ENCODE measurements at regions not wholly inside any gene's neighbourhood (a gene's known extent, or its start where the extent isn't known, plus 50 kb on each side); places are given as distances from the start of the nearest gene placed in this dataset.

- no peak for DNase-seq
These were observed 894.0 kb upstream of the FRG1 start for GRCh38 chr4:189046642-189047041.

GRCh38 chr4:189048119-189048518, 892.6 kb upstream of the FRG1 start:
- no peak for DNase-seq

- DNase-seq: no peak
These were observed 891.0 kb upstream of the FRG1 start for GRCh38 chr4:189049682-189050081.

DNA sequence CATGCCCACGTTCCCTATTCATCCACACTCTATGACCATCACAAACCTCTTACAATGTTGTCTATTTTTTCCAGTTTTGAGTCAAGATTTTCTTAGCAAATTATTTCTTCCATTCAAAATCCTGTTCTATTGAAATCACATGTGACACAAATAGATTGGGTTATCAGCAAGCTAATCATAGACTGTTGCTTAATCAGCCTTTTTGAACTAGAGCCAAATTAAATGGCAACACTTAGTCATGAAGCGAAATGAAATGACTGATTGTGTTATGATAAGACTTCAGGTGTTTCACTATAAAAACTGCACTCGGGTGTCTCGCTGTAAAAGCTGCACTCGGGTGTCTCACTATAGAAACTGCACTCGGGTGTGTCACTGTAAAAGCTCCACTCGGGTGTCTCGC, 890.0 kb upstream of the FRG1 start:
- no peak for DNase-seq

GRCh38 chr4:189053621-189054020, 887.1 kb upstream of the FRG1 start:
- no peak for DNase-seq

- DNase-seq: peak; percentile 10
These were observed 880.6 kb upstream of the FRG1 start for GRCh38 chr4:189060104-189060503.

- DNase-seq: no peak
These were observed 878.4 kb upstream of the FRG1 start for GRCh38 chr4:189062047-189062820.

- no peak for DNase-seq
These were observed 870.9 kb upstream of the FRG1 start for GRCh38 chr4:189069772-189070171.

GRCh38 chr4:189071241-189071640, 869.4 kb upstream of the FRG1 start:
- DNase-seq: no peak

DNA sequence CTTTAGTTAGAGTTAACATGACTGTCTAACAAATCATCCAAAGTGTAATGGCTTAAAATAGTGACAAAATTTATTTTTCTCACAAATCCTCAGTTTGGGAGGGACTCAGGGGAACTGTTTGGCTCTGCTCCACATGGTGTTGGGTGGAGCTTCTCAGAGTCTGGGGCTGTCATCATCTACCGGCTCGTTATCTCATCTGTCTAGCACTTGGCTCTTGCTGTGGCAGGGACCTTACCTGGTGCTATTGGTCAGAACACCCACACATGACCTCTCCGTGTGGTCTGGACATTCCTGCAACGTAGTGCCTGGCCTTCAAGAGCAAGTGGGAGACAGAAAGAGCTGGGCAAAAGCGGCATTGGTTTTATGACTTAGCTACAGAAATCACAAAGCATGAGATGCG, 866.9 kb upstream of the FRG1 start:
- no peak for DNase-seq

- no peak for DNase-seq
These were observed 858.8 kb upstream of the FRG1 start for GRCh38 chr4:189081826-189082225.

DNA sequence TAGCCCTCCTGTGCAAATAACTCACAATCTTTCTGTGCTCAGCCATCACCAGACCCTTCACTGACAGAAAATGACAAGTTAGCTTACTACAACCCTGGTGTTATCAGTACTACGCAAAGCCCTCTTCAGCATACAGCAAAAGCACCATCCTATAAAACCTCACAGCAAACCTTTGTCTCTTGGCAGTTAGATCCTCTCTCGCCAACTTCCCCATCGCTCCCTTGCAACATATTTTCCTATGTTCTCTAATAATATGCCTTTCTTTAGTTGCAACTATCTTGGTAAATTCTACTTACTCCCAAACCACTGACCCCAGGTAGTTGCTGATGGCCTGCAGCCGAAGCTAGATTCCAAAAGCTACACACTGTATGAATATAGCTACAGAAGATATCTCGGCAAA, 856.9 kb upstream of the FRG1 start:
- no peak for DNase-seq

DNA sequence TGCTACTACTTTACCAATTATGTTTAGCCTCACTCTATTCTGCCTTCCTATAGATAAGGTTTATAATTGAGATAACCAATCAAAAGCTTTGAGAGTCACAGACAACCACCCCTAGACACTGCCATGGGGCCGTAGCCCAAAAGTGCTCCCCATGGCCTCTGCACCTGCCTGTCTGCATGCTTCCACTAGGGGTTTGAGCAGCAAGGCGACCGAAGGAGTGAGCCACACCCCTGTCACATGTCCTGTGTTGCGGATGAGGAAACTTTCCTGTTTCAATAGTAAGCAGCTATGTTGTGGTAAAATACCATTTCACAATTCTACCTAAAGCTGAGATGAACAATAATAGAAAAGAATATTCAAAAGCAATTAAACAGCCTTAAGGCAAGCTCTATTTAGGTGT, 856.0 kb upstream of the FRG1 start:
- no peak for DNase-seq

GRCh38 chr4:189087971-189088370, 852.7 kb upstream of the FRG1 start:
- no peak for DNase-seq

GRCh38 chr4:189088780-189089179, 851.9 kb upstream of the FRG1 start:
- no peak for DNase-seq

DNA sequence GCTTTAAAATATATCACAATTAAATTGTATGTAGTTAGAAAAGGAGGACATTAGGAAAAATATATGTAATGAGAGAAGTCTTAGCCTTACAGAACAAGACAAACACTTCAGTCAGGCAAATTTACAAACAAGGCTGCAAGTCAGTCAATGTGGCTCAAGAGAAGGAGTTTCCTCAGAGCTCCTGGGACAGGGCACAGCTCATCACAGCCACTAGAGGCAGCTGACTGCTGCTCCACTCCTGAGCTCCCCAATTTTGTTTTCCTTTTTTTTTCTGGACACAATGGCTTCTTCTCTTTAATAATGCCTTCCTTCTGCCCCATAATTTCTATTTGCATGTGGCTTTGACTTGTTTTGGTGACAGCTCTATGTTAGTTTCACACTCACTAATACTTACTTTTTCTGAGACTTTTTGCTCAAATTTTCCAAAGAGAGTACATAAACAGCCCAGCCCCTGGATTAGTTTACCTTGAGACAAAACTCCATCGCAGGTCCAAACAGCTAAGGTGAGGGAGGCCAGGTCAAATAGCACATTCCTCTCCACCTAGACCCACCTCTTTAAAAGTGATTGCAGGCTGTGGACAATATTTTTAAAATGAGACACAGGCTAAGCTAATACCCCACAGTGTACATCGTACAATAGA, 850.4 kb upstream of the FRG1 start:
- no peak for DNase-seq

DNA sequence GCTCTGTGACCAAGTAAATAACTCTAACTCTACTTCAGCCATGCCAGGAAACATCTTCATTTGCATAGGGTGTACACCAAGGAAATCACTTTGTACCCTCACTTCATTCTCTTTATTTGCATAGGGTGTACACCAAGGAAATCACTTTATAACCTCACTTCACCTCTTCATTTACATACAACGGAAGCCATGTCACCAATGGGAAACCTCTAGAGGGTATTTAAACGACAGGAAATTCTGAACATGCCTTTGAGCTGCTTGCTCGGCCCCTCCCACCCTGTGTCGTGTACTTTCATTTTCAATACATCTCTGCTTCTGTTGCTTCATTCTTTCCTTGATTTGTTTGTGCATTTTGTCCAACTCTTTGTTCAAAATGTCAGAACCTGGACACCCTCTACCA, 848.1 kb upstream of the FRG1 start:
- no peak for DNase-seq

DNA sequence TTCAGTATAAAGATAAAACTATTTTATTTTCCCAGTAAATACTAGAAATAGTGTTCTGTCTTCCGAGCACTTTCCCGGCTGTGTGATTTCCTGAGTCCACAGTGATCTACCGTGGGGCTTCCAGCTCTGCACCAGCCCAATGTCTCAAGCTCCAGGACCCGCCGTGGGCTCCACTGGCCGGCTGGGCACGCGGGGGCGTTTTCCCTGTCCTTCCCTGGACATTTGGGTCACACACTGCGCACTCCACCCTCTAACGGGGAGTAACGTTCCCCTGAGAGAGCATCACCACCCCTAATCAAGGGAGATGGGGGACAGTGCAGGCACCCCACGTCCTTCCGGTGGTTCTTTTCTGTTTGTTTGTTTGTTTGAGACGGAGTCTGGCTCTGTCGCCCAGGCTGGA, 844.6 kb upstream of the FRG1 start:
- DNase-seq: no peak

- DNase-seq: no peak
These were observed 844.0 kb upstream of the FRG1 start for GRCh38 chr4:189096717-189097116.

GRCh38 chr4:189098932-189099696, 841.6 kb upstream of the FRG1 start:
- peak; percentile 36 for DNase-seq

DNA sequence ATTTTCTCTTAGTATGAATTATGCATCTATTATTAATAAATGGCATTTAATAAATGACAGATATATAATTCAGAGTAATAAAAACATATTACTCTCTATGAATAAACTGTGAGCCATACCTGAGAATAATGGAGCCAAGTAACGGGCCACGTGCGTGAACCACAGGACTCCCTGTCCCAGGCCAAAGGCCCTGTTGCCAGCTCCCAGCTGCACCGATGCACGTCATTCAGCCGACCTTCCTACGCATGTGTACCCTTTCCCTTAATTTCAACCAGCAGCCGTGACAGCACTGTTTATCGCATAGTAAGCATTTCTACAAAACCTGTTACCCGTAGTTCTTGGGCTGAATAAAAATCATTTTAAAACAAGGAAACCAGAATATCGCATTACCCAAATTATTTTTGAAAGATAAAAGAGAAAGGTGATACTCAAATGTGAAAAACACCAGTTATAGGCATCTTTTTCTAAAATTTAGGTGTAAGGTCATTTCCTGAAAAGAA, 827.2 kb upstream of the FRG1 start:
- no peak for DNase-seq

DNA sequence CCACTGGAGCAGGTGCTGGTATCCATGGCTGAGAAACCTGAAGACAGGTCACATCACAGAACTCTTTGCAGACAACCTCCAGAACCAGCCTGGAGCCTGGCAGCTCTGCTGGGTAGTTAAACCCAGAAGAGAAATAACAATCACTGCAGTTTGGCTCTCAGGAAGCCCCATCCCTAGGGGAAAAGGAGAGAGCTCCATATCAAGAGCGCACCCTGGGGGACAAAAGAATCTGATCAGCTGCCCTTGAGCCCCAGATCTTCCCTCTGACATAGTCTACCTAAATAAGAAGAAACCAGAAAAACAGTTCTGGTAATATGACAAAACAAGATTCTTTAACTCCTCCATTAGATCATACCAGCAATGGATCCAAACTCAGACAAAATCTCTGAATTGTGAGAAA, 823.2 kb upstream of the FRG1 start:
- DNase-seq: no peak

DNA sequence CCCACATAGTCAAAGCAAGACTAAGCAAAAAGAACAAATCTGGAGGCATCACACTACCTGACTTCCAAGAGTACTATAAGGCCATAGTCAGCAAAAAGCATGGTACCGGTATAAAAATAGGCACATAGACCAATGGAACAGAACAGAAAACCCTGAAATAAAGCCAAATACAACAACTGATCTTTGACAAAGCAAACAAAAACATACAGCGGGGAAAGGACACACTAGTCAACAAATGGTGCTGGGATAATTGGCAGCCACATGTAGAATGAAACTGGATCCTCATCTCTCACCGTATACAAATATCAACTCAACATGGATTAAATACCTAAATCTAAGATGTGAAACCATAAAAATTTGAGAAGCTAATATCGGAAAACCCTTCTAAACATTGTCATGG, 819.3 kb upstream of the FRG1 start:
- no peak for DNase-seq
